DMS153 treated with DMSO at 0.1 percent for 48 hours (cell line): ENCODE measurements at regions not wholly inside any gene's neighbourhood (a gene's known extent, or its start where the extent isn't known, plus 50 kb on each side); places are given as distances from the start of the nearest gene placed in this dataset.

Source experiments
- DNase-seq: peaks from one replicate; lab custom pipeline; 2025; ENCODE audit not compliant: unreplicated experiment; lab: John Stamatoyannopoulos, UW

DNA sequence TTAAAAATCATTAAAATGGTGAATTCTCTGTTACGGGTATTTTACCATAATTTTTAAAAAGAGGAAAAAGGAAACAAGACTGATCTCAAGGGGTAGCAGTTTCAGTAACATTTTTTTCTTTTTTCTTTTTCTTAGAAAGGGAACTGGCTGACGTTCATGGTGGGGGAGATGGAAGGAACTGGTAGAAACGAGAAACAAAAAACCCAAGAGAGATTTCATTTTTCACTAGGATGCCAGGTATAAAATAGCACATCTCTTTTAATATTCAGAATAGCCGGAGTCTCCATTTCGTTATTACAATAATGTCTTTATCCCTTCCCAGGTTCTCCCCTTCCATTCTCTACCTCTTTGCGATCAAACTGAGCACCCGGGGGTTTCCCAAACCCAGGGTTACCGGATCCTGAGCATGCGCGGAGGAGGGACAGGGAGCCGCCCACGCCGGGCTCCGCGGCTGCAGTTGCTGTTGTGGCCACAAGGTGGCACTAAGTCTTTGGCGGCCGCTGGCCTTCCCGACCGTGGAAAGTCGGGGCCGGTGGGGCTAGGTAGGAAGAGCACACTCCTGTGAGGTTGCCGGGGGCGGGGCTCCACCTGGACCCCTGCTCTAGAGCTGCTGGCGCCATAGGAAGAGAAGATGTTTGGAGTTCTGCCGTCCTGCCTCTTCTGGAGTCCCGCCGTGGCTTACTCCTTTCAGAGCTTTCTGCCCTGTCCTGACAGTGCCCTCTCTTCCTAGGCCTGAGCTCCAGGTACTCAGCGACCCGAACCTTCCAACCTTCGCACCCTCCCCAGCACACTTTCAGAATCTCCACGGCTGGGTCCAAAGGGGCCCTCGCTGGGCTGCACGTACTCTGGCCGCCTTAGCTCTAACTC is 146.8 kb downstream of the SH3BGRL2 start:
- DNase-seq = peak; percentile 88

DNA sequence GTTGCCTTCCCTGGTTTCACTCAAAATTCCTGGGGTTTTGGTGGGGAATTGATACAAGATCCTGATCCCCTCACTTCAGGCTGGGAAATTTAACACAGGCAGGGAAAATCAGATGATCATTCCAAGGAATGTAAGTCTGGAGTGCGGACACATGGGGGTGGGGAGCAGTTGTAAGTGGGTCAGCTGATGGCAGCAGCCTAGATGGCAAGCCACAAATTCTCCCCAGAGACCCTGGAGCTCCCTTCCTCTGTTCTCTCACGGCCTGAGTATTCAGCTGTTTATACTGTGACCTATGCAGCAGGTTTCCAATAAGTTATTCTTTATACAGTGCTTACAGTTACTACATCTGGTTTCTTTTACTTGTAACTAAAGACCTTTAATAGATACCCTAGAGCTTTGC is 144.9 kb downstream of the SH3BGRL2 start:
- DNase-seq = no peak

DNA sequence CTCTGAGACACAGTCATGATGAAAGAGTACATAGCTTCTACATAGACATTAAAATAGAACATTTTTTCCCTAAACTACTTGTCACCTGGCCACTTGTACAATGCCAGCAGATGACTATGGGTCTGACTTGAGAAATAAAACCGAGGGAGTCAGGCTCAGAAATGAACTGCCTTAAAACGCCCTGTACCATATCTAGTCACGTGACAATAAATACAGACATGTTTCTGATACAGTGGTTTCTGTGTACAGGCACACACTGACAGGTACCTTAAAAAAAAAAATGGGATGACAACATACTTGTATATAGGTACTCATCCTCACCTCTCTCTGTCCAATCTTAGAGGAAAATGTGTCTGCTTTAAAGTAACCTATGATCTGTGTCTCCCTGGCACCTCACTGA is 144.1 kb downstream of the SH3BGRL2 start:
- DNase-seq = no peak

DNA sequence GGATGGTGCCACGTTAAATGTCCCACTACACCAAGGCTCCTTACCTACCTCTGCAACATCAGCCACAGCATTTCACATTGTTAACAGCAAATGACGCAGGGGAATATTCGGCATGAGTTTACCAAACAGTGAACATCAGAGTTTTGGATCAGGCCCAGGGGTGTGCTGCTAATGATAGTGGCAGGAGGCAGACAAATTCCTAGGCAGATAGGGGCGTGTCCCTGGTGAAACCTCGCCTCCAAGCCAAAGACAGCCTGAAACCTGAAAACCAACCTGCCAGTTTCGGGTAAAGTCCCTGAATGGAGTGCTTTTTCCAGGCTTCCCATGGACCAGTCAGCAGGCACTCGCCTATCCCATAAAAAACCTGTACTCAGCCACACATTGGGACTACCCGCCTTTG is 133.6 kb downstream of the SH3BGRL2 start:
- no peak for DNase-seq

DNA sequence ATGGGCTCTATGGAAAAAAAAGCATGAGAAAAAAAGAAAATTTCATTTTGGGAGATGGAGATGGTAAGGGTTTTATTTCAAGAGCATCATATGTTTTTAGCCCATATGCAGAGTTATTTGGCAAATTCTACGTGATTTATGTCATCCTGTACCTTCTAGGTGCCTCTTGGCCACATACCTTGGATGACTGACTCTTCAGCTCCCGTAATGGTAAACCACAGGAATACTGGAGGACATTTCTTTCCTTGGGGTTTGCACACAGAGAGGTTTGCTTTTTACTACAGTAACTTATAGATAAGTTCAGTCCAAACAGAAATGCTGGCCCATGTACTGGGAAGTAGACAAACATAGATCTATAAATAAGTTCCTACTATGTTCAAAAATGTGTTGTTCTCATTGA is 132.2 kb downstream of the SH3BGRL2 start:
- DNase-seq = no peak

DNA sequence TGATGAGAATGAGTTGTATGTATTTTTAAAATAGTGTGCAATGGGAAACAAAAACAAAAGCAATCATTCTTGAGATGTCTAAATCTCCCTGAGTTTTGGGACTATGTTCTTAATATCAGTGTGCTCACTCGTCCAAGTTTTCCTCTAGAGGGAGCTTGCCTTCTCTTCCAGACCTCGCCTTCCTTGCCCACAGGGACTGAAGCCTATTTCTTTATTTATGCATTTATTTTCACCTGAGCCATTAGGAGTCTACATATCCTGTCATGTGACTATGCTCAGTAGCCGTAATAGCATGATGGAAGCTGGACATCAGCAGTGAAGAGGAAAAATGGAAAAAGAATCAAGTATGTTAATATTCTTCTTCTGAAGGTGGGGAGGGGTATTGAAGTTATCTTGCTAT is 131.2 kb downstream of the SH3BGRL2 start:
- DNase-seq = no peak

DNA sequence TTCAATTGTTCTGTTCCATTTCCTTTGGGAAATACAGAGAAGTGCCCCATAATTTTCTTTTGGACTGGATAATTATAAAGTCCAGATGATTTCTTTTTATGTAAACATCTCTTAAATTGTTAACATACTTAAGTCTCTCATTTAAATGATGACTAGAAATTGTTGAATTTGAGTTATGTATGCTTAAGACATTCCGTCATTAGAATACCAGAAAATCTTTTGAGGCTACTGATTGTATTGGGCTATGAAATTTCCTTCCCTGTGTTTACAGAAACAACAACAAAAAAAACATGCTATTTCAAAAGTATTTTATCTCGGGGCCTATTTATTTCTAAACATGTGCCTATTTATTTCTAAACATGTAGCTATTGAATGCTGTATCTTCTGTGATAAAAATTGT is 125.4 kb downstream of the SH3BGRL2 start:
- no peak for DNase-seq

DNA sequence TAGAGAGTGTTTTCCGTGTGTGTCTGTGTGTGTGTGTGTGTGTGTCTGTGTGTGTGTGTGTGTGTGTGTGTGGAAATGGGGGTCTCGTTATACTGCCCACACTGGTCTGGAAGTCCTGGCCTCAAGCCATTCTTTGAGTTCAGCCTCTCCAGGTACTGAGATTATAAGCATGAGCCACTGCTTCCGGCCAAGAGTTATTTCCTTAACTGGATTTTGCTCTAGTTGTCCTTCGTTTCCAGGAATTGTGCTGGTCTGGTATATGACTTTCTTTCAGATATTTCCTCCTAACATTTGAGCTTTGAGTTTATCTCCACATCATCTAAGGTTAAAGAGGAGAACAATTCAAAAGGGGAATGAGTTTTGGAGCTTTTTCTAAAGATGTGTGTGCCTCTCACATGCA is 124.8 kb downstream of the SH3BGRL2 start:
- no peak for DNase-seq
